NCI-H2029 (cell line): ENCODE measurements at regions not wholly inside any gene's neighbourhood (a gene's known extent, or its start where the extent isn't known, plus 50 kb on each side); places are given as distances from the start of the nearest gene placed in this dataset.
"Not testable (repeated sequence)": the region's sequence is repeated elsewhere in the genome, so short reads cannot be mapped to it uniquely, and the experiment has no call there.

ENCODE experiments used
- DNase-seq: peaks from one replicate; lab custom pipeline; 2025; lab: John Stamatoyannopoulos, UW

GRCh38 chr6:51257938-51258337 is 439.3 kb downstream of the TFAP2B start:
- no peak for DNase-seq

- no peak for DNase-seq
Observed at GRCh38 chr6:51260003-51260402, 441.3 kb downstream of the TFAP2B start.

GRCh38 chr6:51261691-51262090 is 443.0 kb downstream of the TFAP2B start:
- DNase-seq = no peak

- no peak for DNase-seq
Observed at GRCh38 chr6:51265426-51265825, 446.8 kb downstream of the TFAP2B start.

GRCh38 chr6:51266604-51267003 is 447.9 kb downstream of the TFAP2B start:
- DNase-seq = no peak

GRCh38 chr6:51268666-51269065 is 450.0 kb downstream of the TFAP2B start:
- DNase-seq = no peak

- DNase-seq = no peak
Observed at GRCh38 chr6:51269876-51270275, 451.2 kb downstream of the TFAP2B start.

GRCh38 chr6:51271615-51272014 is 452.9 kb downstream of the TFAP2B start:
- no peak for DNase-seq

- DNase-seq = no peak
Observed at GRCh38 chr6:51273228-51273961, 454.7 kb downstream of the TFAP2B start.

- no peak for DNase-seq
Observed at GRCh38 chr6:51277474-51277873, 458.8 kb downstream of the TFAP2B start.

GRCh38 chr6:51282026-51282425 is 463.4 kb downstream of the TFAP2B start:
- no peak for DNase-seq

GRCh38 chr6:51283723-51284355 is 465.2 kb downstream of the TFAP2B start:
- DNase-seq = no peak

- DNase-seq = no peak
Observed at GRCh38 chr6:51285876-51286275, 467.2 kb downstream of the TFAP2B start.

GRCh38 chr6:51289041-51289440 is 470.4 kb downstream of the TFAP2B start:
- no peak for DNase-seq

- no peak for DNase-seq
Observed at GRCh38 chr6:51292659-51293058, 474.0 kb downstream of the TFAP2B start.

- DNase-seq = no peak
Observed at GRCh38 chr6:51299621-51300380, 481.1 kb downstream of the TFAP2B start.

GRCh38 chr6:51300510-51300909 is 481.8 kb downstream of the TFAP2B start:
- DNase-seq = no peak

- no peak for DNase-seq
Observed at GRCh38 chr6:51301962-51302361, 483.3 kb downstream of the TFAP2B start.

- DNase-seq = no peak
Observed at GRCh38 chr6:51302431-51302830, 483.8 kb downstream of the TFAP2B start.

- no peak for DNase-seq
Observed at GRCh38 chr6:51303338-51303737, 484.7 kb downstream of the TFAP2B start.

- no peak for DNase-seq
Observed at GRCh38 chr6:51314965-51315364, 496.3 kb downstream of the TFAP2B start.

GRCh38 chr6:51318674-51319073 is 500.0 kb downstream of the TFAP2B start:
- DNase-seq = no peak

- DNase-seq = not testable (repeated sequence)
Observed at GRCh38 chr6:51321477-51321876, 502.8 kb downstream of the TFAP2B start.
